GM23338 (cell line): ENCODE measurements at regions not wholly inside any gene's neighbourhood (a gene's known extent, or its start where the extent isn't known, plus 50 kb on each side); places are given as distances from the start of the nearest gene placed in this dataset.

ENCODE experiments used
- CREB1 ChIP-seq: fragments of 250-450 bp; sonication (Bioruptor Pico); IDR thresholded peaks from 2 replicates; pipeline ENCODE4 v1.5.0; 2020; ENCODE audit warnings: low read depth, mild to moderate bottlenecking, moderate library complexity
- CTCF ChIP-seq, 2 experiments: fragments of 200-600 bp in 1 of 2; sonication (generic) in 1 of 2; conservative IDR thresholded peaks; 2 replicates each; pipeline versions ENCODE4 v1.5.1 to v1.6.1; 2016 to 2017; ENCODE audit warnings: antibody characterized with exemption in 2 of 2, low read depth in 2 of 2, mild to moderate bottlenecking in 2 of 2, moderate library complexity in 1 of 2
- EZH2 ChIP-seq: fragments of 200-600 bp; sonication (generic); IDR thresholded peaks from one replicate; pipeline ENCODE4 v1.8.0; 2017; ENCODE audit warnings: antibody characterized with exemption, mild to moderate bottlenecking, low read depth; ENCODE audit not compliant: unreplicated experiment
- EZH2phosphoT487 ChIP-seq: fragments of 200-600 bp; sonication (generic); IDR thresholded peaks from one replicate; pipeline ENCODE4 v1.8.1; 2018; ENCODE audit warnings: antibody characterized with exemption; ENCODE audit not compliant: unreplicated experiment
- JUNB ChIP-seq: IDR thresholded peaks from one replicate; pipeline ENCODE4 v1.6.1; 2016; ENCODE audit warnings: antibody characterized with exemption; ENCODE audit not compliant: unreplicated experiment
- POLR2AphosphoS5 ChIP-seq: IDR thresholded peaks from 2 replicates; pipeline ENCODE4 v1.6.1; 2016; ENCODE audit warnings: antibody characterized with exemption, low read depth
- REST ChIP-seq: IDR thresholded peaks from one replicate; pipeline ENCODE4 v1.6.1; 2018; ENCODE audit warnings: antibody characterized with exemption; ENCODE audit not compliant: unreplicated experiment

- TF ChIP-seq CTCF (conservative IDR thresholded peaks at IDR 0.05; ENCODE audit: low read depth in 2 of 2) (no peak), EZH2 (no peak), POLR2AphosphoS5 (no peak), CREB1 (CRISPR knock-in tag) (no peak), REST (no peak), EZH2phosphoT487 (no peak), JUNB (no peak)
Measured at GRCh38 chr1:168942165-168942564, 164.3 kb upstream of the ATP1B1 start.
